HepG2 (cell line): ENCODE measurements at regions not wholly inside any gene's neighbourhood (a gene's known extent, or its start where the extent isn't known, plus 50 kb on each side); places are given as distances from the start of the nearest gene placed in this dataset.

Experiments used
- ATAC-seq: fragments of 200-7000 bp; cut with Tn5 transposase; 3 replicates; pipeline ENCODE4 v1.9.1; 2020; ENCODE audit warnings: mild to moderate bottlenecking, moderate library complexity
- BruUV-seq: library from RNA; stranded (reverse); fragments of 400-500 nt; replicated peaks from 2 replicates; lab custom pipeline; 2021; lab: Mats Ljungman, UMichigan
- CTCF ChIA-PET: fragments of 300-600 bp; formaldehyde crosslinking; extraction: SDS; loops from one replicate; lab custom pipeline; 2021; ENCODE audit warnings: low total read pairs, inconsistent platforms, low intra/inter-chr PET ratio; lab: Yijun Ruan, JAX
- POLR2A ChIA-PET: fragments of 350-600 bp; sonication (Branson Sonifier 250); formaldehyde crosslinking; loops from one replicate; lab custom pipeline; 2020; ENCODE audit warnings: antibody characterized with exemption, inconsistent platforms; lab: Yijun Ruan, JAX
- DNase-seq: peaks from one replicate; pipeline ENCODE4 v3.0.0-alpha.2; 2015; ENCODE audit warnings: low spot score
- FAIRE-seq: peaks from 3 replicates; lab custom pipeline; 2011; peaks lifted over from hg19 to GRCh38; lab: Jason Lieb, UNC
- H2AFZ ChIP-seq: one replicate; pipeline ENCODE4 v1.6.1; 2011; ENCODE audit warnings: low read length, inconsistent platforms
- H3K27ac ChIP-seq: fragments of 300-600 bp; 3 replicates; pipeline ENCODE4 v1.8.0; 2011; ENCODE audit warnings: mixed run types, mild to moderate bottlenecking, mixed read lengths, low read length, inconsistent platforms; ENCODE audit not compliant: insufficient read depth; ENCODE audit errors: extremely low read length
- H3K27me3 ChIP-seq, 2 experiments: fragments of 200-600 bp in 1 of 2; 2 replicates in 1 of 2; 3 replicates in 1 of 2; pipeline versions ENCODE4 v1.6.0 to v1.8.0; 2011; ENCODE audit warnings: low read length in 2 of 2, mild to moderate bottlenecking in 2 of 2, moderate library complexity in 2 of 2, inconsistent platforms in 1 of 2; ENCODE audit not compliant: insufficient read depth in 2 of 2, control insufficient read depth in 1 of 2
- H3K36me3 ChIP-seq, 2 experiments: fragments of 200-600 bp in 1 of 2; replicated peaks in 1 of 2; 2 replicates in 1 of 2; 3 replicates in 1 of 2; pipeline versions ENCODE4 v1.5.1 to v1.8.0; 2011; ENCODE audit warnings: low read length in 2 of 2, inconsistent platforms in 1 of 2; ENCODE audit not compliant: insufficient read depth in 2 of 2, control insufficient read depth in 1 of 2
- H3K4me1 ChIP-seq: 2 replicates; pipeline ENCODE4 v1.5.1; 2012; ENCODE audit warnings: low read length, inconsistent platforms; ENCODE audit not compliant: insufficient read depth
- H3K4me2 ChIP-seq: 2 replicates; pipeline ENCODE4 v1.6.0; 2011; ENCODE audit warnings: low read depth, low read length, inconsistent platforms
- H3K4me3 ChIP-seq, 3 experiments: fragments of 200-600 bp in 1 of 3; sonication (generic), shearing (Covaris generic) in 1 of 3; replicated peaks in 1 of 3; 2 replicates each; pipeline ENCODE4 v1.5.1; 2011 to 2016; ENCODE audit warnings: low read length in 3 of 3, inconsistent platforms in 2 of 3, low read depth in 2 of 3, mild to moderate bottlenecking in 2 of 3, control low read depth in 1 of 3, mixed read lengths in 1 of 3; ENCODE audit not compliant: insufficient read depth in 1 of 3
- H3K79me2 ChIP-seq: one replicate; pipeline ENCODE4 v1.6.1; 2011; ENCODE audit warnings: low read length, inconsistent platforms; ENCODE audit not compliant: insufficient read depth
- H3K9ac ChIP-seq: 2 replicates; pipeline ENCODE4 v1.6.0; 2011; ENCODE audit warnings: mild to moderate bottlenecking, low read depth, low read length, inconsistent platforms; ENCODE audit not compliant: insufficient read depth
- H3K9me3 ChIP-seq: 2 replicates; pipeline ENCODE4 v1.5.1; 2012; ENCODE audit warnings: mild to moderate bottlenecking, low read length
- H4K20me1 ChIP-seq: 2 replicates; pipeline ENCODE4 v1.6.0; 2011; ENCODE audit warnings: inconsistent platforms, mild to moderate bottlenecking, low read length, moderate library complexity; ENCODE audit not compliant: insufficient read depth
- ATF5 ChIP-seq: sonication (generic); formaldehyde crosslinking; IDR thresholded peaks from 2 replicates; pipeline ENCODE4 v1.4.0; 2020; ENCODE audit warnings: mild to moderate bottlenecking, low read depth, missing genetic modification reagents
- BCL6 ChIP-seq: IDR thresholded peaks from 2 replicates; pipeline ENCODE4 v1.6.1; 2016; ENCODE audit warnings: missing genetic modification reagents, missing compliant biosample characterization
- HDAC2 ChIP-seq: sonication (generic); formaldehyde crosslinking; IDR thresholded peaks from 2 replicates; pipeline ENCODE4 v1.4.0; 2020; ENCODE audit warnings: missing genetic modification reagents
- JUNB ChIP-seq: sonication (generic); formaldehyde crosslinking; IDR thresholded peaks from 2 replicates; pipeline ENCODE4 v1.8.0; 2022; ENCODE audit warnings: missing genetic modification reagents, mild to moderate bottlenecking, borderline replicate concordance
- KAT2B ChIP-seq: fragments of 150-350 bp; IDR thresholded peaks from 2 replicates; pipeline ENCODE4 v1.6.1; 2014; ENCODE audit warnings: low read depth, low read length, borderline replicate concordance
- ONECUT2 ChIP-seq: sonication (generic); formaldehyde crosslinking; IDR thresholded peaks from 2 replicates; pipeline ENCODE4 v1.4.0; 2020; ENCODE audit warnings: missing genetic modification reagents
- PPARG ChIP-seq: conservative IDR thresholded peaks from 2 replicates; pipeline ENCODE4 v1.6.1; 2016; ENCODE audit warnings: missing biosample characterization, missing genetic modification reagents
- RAD51 ChIP-seq: fragments of 450-650 bp; IDR thresholded peaks from 2 replicates; pipeline ENCODE4 v1.6.1; 2016; ENCODE audit warnings: borderline replicate concordance
- SMAD9 ChIP-seq: sonication (generic); formaldehyde crosslinking; IDR thresholded peaks from 2 replicates; pipeline ENCODE4 v1.5.1; 2020; ENCODE audit warnings: mild to moderate bottlenecking, missing genetic modification reagents
- YEATS2 ChIP-seq: sonication (generic); formaldehyde crosslinking; IDR thresholded peaks from 2 replicates; pipeline ENCODE4 v1.4.0; 2020; ENCODE audit warnings: missing genetic modification reagents, borderline replicate concordance
- ZBTB7A ChIP-seq: sonication (generic); formaldehyde crosslinking; IDR thresholded peaks from 2 replicates; pipeline ENCODE4 v1.8.0; 2022; ENCODE audit warnings: mild to moderate bottlenecking, missing genetic modification reagents
- ZBTB8A ChIP-seq: sonication (generic); formaldehyde crosslinking; IDR thresholded peaks from 2 replicates; pipeline ENCODE4 v1.4.0; 2020; ENCODE audit warnings: mild to moderate bottlenecking, low read depth, missing genetic modification reagents, borderline replicate concordance
- ZC3H4 ChIP-seq: sonication (generic); formaldehyde crosslinking; IDR thresholded peaks from 2 replicates; pipeline ENCODE4 v1.4.0; 2020; ENCODE audit warnings: missing genetic modification reagents, borderline replicate concordance
- ZNF615 ChIP-seq: sonication (generic); formaldehyde crosslinking; IDR thresholded peaks from 2 replicates; pipeline ENCODE4 v1.5.0; 2020; ENCODE audit warnings: mild to moderate bottlenecking, missing genetic modification reagents, borderline replicate concordance
- ZNF672 ChIP-seq: sonication (generic); formaldehyde crosslinking; IDR thresholded peaks from 2 replicates; pipeline ENCODE4 v1.8.1; 2022; ENCODE audit warnings: missing genetic modification reagents
- ZUFSP ChIP-seq: sonication (generic); formaldehyde crosslinking; IDR thresholded peaks from 2 replicates; pipeline ENCODE4 v1.9.0; 2021; ENCODE audit warnings: missing genetic modification reagents, mild to moderate bottlenecking, borderline replicate concordance
- WGBS: methylation state at CpG from one replicate; pipeline ENCODE4 v1.1.6; 2017; ENCODE audit warnings: low lambda C conversion rate; 5-methylcytosine and 5-hydroxymethylcytosine counted together
- in situ Hi-C: cut with HindIII; loops from 2 replicates; pipeline ENCODE4 v1.10.0; 2017; ENCODE audit warnings: low pct_unique_long_range_greater_than_20kb; ENCODE audit not compliant: extremely low pct_ligation_motif_present
- intact Hi-C: fragments of 100-400 bp; cut with micrococcal nuclease; formaldehyde crosslinking; loops from one replicate; pipeline ENCODE4 v1.10.0; 2022; ENCODE audit not compliant: unreplicated experiment
- TF ChIP-seq, protein P1 (sequence below): sonication (generic); formaldehyde crosslinking; IDR thresholded peaks from 2 replicates; pipeline ENCODE4 v1.8.1; 2023; ENCODE audit warnings: mild to moderate bottlenecking, missing genetic modification reagents

DNA sequence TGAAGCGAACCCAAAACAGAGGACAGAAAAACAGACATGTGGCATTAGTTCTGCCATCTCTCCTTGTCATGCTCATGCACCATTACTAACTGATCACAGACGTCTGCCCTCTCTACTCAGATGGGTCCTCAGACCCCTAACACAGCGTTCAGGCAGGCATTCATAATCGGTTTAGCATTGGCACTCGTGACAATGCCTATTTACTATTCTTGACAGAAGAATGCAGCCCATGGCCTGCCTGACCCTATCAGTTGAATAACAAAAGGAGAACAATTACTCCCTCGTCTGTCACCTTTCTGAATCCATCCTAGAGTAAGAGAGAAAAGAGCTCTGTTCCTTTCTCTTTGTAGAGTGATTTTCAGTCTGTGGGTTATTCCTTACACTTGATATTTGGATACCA lies 194.6 kb upstream of the PHYHIPL start (continued):
- TF ChIP-seq YEATS2 (no peak), ZBTB8A (no peak), RAD51 (no peak), ZUFSP (CRISPR knock-in tag) (no peak), SMAD9 (CRISPR knock-in tag) (no peak), ZC3H4 (no peak), JUNB (no peak), ZNF672 (CRISPR knock-in tag) (no peak)
- TF ChIP-seq, protein P1, sequence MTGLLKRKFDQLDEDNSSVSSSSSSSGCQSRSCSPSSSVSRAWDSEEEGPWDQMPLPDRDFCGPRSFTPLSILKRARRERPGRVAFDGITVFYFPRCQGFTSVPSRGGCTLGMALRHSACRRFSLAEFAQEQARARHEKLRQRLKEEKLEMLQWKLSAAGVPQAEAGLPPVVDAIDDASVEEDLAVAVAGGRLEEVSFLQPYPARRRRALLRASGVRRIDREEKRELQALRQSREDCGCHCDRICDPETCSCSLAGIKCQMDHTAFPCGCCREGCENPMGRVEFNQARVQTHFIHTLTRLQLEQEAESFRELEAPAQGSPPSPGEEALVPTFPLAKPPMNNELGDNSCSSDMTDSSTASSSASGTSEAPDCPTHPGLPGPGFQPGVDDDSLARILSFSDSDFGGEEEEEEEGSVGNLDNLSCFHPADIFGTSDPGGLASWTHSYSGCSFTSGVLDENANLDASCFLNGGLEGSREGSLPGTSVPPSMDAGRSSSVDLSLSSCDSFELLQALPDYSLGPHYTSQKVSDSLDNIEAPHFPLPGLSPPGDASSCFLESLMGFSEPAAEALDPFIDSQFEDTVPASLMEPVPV (CRISPR knock-in tag) = no peak

DNA sequence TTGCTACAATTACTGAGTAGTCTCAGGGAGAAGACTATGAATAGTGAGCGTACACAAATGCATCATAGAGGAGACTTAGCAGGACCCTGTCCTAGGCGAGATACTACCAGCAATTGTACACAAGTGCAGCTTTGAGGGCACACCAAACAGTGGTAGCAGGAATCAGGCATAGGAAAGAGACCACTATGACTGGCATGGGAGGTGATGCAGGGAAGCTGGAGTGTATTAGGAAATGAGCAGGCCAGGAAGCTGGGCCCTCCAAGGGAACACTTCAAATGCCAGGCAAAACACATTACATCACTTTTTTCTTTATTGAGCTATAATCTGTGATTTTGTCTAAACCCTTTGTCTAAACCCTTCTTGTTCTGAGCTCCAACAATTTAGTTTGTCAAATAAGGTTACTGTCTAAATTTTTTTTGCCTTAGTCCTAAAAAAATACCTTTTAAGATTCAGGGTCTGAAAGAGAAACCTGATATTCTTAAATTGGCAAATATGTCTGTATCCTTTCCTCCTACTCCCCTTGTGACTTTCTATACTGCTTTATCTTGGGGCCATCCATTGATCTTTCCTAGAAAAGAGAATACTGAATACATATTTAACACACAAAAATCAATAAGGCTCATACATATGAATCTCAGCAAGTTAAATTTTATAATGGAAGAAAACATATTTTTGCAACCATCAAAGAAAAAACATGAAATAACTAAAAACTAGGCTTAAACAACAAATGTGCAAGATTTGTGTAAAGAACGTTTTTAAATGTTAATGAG lies 193.8 kb upstream of the PHYHIPL start:
- Histone ChIP-seq H3K4me2 (no peak overlapping the region), H3K79me2 (no peaks in the 10 kb centered on the region), H3K4me1 (peaks cover 12% of the 10 kb centered on the region), H3K27ac (no peak overlapping the region)
- BruUV-seq = no TSS peak
- CTCF ChIA-PET = no interaction called here
- TF ChIP-seq ZNF615 (CRISPR knock-in tag) (no peak), HDAC2 (no peak), PPARG (CRISPR knock-in tag) (no peak), ATF5 (CRISPR knock-in tag) (no peak), ZBTB7A (no peak), KAT2B (peak; percentile 83; the same call in 1 of the 2 replicates), ONECUT2 (CRISPR knock-in tag) (peak; percentile 24; the same call in 1 of the 2 replicates), BCL6 (CRISPR knock-in tag) (peak; percentile 94)
- TF ChIP-seq, all 625 proteins: peak for 3
- no peaks in the 10 kb centered on the region for H3K36me3 ChIP-seq
- FAIRE-seq (no peak), DNase-seq (no peak), ATAC-seq (no peak)
- WGBS = 97% methylated on average over 3 of the region's 3 CpGs
- intact Hi-C loops (no loop called here), in situ Hi-C loops (no loop called here)
- H3K4me3 ChIP-seq = no peak overlapping the region
- POLR2A ChIA-PET = interaction anchor here (1.2 to 1.3 kb wide), 2 partner anchors 15 to 24 kb away, joined by 3 read pairs; no protein-coding TSS in a partner anchor
- no peak overlapping the region for H2AFZ ChIP-seq
- H3K9me3 ChIP-seq = no peaks in the 10 kb centered on the region
- no peaks in the 10 kb centered on the region for H3K27me3 ChIP-seq
- H4K20me1 ChIP-seq = no peaks in the 10 kb centered on the region
- H3K9ac ChIP-seq = no peak overlapping the region
